ENCODE measurements at regions not wholly inside any gene's neighbourhood (a gene's known extent, or its start where the extent isn't known, plus 50 kb on each side); places are given as distances from the start of the nearest gene placed in this dataset.
A peak's percentile ranks its signal among the peaks of the same experiment; 100 is the strongest.

DNA sequence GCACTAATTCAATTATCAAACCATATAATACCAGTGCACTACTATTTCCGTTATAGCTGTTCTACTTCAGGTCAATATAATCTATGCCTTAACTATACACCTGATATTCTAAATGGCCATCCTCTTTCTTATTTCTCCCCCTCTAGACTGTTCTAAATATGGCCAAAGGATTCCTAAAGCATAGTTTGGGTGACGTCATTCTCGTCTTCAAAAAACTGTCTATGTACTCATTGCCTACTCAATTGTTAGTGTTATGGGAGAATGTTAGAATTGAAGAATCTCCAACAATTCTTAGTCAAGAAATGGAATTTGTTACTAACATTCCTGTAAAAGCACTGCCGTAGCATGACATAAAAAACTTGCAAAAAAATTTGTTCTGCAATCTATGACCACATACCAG, 431.1 kb upstream of the ANO3 start:
- DNase-seq: peak; percentile 14

DNA sequence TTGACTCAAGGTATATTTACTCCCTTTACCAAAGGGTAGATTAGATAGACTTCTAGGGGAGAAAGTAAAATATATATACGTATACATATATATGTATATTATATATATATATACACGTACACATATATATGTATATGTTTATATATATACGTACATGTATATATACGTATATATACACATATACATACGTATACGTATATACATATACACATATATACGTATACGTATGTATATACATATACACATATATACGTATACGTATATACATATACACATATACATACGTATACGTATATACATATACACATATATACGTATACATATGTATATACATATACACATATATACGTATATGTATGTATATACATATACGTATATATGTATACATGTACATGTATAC, 430.5 kb upstream of the ANO3 start:
- no peak for DNase-seq

DNA sequence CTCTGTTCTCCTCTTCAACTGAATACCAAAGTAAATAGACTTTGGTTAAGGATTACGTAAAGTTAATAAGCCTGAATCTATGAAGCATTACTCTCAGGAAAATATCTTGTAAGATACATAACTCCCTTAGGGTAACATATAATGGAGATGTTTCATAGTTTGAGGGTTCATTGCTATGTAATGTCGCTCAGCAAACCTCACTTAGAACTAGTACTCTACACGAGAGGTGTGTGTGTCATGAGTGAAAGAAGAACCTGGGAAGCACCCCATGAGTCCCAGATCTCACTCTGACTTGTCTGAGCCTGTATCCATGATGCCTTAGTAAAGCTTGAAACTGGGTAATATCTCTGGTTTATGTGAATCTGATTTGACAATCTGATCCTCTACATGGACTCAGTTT, 429.5 kb upstream of the ANO3 start:
- no peak for DNase-seq

DNA sequence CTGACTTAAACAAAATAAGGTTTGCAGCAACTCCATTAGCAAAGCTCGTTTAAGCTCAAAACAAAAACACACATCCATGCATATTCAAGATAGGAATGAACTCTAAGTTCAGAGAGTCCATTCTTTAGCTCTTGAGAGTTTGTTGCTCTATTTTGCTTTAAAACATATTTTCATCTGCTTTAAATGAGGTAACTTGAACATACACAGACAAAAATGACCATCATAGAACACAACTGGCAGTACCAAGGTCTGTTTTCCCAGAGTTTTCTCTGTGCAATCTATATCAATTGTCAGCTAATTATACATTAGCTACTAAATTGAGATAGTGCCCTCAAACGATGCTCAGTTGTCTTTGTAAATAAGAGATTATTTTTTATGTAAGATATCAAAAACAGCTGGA, 423.2 kb upstream of the ANO3 start:
- no peak for DNase-seq

DNA sequence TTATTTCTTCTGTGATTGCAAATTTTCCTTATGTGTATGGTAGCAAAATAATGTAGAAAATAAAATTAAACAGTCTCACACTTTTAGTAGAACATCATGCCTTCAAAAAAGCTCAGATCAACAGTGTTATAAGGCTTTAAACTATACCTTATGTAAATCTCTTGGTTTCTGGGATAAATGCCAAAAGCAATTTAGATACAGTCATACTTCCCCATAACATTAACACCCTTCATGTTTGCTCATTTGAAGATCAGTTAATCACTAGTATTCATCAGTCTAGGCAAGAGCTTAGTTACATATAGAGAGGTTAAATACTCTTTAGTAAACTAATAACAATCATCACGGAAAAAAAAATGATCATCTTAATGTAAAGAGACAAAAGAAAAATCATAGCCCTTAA, 421.8 kb upstream of the ANO3 start:
- DNase-seq: no peak

DNA sequence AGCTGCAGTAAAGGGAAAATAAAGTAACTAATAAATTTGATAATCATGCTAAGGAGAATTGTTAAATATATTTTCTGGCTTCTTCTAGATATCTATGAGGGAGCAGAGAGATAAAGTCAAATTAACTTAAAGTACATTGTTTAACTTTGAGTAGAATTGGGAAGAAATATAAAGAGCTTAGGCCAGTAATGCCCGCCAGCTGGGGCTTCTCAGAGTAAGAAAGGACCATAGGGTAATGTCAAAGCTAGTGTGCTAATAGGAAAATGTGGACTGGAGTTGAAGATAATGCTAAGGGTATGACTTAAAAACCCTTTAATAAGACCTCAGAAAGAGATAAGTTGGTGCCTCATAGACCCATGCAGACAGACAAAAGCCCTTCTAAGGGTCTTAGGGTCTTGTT, 411.6 kb upstream of the ANO3 start:
- DNase-seq: no peak

DNA sequence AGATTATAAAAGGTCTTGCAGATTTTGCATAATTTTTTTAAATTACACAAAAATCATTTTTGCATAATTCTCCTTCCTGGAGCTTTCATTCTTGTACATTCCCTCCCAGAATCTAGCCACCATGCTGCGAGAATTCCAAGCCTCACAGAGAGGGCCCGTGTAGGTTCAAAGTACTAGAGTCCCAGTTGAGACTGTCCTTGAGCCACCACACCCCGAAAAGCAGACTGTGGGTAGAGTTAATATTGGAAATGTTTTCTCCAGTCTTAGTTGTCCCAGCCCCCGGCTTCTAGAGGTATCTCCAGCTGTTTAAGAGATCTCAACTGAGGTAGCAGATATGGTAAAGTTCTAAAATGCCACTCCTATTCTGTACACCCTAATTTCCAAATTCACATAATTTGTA, 407.3 kb upstream of the ANO3 start:
- DNase-seq: no peak

DNA sequence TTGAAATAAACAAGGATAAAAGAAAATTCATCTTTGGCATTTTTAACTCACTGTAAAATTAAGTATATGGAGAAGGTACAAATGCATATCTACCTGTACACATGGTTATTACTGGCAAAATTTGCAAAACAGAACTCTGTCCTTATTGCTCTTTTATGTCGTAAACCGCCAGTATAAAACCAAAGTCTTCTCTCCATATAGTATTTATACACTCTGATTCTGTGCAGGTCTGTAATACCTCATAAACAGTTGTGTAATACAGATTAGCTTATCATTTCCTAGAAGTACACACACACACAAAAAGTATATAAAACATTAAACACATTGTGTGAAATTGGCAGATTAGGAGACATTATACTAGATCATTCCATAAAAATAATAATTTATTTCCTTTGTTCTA, 406.6 kb upstream of the ANO3 start:
- DNase-seq: no peak

DNA sequence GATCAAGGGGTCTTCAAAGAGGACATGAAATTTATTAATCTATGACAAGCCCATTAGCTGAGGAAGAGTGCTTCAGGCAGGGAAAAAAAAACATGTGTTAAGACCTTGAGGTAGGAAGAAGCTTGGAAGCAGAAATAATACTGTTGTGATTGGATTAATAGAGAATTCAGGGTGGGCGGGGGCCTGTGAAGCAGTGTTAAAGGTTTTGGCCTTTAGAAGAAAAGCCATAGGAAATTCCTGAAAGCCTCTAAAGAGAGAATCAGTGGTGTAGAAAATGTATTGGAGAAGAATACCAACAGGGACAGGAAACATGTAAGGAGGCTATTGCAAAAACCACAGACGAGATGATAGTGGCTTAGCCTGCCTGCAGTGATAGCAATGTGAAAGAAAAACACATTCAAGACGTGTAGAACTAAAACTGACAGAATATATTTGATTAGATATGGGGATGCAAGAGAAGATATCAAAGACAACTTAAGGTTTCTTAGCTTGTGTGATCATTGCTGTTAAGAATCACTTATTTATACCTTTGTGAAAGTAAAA, 404.4 kb upstream of the ANO3 start:
- peak; percentile 11 for DNase-seq

DNA sequence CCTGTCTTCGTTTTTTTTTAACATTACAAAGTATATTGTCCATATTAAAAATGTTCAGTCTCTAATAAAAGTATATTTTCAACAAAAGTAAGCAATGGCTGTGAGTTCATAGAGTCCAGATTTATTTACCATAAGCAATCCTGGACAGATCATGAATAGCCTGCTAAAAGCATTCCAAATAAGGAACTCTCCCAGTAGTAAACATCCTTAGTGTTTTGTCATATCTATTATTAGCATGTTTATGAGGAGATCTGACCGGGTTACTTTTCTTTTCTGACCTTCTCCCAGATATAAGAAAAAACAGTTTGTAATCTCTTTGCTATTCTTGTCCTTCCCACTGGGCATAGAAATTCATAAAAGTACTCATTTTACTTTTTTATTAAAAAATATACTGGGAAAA, 403.9 kb upstream of the ANO3 start:
- DNase-seq: peak; percentile 85

DNA sequence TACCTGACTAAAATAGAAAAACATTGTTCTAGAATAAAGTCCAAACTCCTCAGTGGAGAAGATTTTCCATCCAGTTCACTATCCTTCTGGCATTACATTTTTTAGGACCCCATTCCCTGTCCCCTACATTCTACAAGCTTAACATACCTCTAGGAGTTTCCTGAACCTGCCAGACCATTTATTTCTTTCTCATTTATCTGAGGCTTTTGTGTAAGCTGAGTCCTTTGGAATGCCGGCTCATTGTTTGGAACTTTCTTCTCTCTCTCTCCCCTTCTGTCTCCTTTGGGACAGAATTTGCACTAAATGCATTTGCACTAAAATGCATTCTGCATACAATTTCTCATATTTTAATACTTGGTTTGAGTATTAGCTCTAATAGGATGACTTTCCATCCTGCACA, 393.0 kb upstream of the ANO3 start:
- no peak for DNase-seq

DNA sequence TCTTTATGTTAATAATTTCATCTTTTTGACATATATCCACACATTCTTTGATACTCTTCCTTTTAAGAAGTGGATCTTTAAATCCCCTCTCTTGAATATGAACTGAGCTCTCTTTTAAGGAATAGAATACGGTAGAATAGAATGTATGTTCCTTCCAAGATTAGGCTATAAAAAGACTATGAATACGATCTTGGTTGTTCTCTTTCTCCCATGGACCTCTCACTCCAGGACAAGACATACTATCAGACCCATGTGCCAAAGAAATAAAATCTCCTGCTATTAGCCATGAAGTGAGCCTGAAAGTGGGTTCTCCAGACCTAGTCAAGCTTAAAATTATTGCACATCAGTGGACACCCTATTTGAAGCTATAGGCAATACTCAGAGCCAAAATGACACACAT, 392.2 kb upstream of the ANO3 start:
- DNase-seq: no peak

DNA sequence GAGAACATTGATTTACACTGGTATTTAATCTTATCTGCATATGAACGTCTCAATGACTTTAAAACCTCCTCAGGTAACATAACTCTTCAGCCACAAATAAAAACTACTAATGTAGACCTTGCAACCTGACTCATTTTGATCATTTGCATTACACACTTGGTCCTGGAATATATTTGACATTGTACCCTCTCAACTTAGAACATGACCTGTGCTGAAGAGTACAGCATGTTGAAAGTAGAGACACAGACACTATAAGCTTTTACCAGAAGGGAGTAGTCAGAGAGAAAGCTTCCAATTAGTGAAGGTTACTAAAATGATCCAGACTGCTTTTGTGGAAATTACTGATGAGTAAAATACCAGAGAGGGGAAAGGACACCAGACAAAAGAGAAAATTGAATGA, 390.6 kb upstream of the ANO3 start:
- DNase-seq: no peak

DNA sequence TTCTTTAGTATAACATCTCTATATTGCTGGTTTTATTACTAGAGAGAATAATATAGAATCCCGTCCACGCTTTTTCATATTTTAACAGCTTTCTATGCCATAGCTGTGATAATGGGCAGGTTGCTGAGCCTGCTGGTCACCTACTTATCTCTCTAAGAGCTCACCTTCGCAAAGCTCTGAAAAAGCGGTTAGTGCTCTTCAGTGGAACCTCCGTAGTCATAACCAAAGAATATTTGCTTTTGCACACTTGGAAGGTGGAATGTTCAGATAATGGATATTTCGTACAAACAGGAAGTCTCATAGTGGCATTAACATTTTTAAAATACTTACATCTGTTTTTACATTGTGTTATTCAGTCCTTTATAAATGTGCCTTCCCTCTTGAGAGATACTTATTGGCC, 388.9 kb upstream of the ANO3 start:
- DNase-seq: no peak

DNA sequence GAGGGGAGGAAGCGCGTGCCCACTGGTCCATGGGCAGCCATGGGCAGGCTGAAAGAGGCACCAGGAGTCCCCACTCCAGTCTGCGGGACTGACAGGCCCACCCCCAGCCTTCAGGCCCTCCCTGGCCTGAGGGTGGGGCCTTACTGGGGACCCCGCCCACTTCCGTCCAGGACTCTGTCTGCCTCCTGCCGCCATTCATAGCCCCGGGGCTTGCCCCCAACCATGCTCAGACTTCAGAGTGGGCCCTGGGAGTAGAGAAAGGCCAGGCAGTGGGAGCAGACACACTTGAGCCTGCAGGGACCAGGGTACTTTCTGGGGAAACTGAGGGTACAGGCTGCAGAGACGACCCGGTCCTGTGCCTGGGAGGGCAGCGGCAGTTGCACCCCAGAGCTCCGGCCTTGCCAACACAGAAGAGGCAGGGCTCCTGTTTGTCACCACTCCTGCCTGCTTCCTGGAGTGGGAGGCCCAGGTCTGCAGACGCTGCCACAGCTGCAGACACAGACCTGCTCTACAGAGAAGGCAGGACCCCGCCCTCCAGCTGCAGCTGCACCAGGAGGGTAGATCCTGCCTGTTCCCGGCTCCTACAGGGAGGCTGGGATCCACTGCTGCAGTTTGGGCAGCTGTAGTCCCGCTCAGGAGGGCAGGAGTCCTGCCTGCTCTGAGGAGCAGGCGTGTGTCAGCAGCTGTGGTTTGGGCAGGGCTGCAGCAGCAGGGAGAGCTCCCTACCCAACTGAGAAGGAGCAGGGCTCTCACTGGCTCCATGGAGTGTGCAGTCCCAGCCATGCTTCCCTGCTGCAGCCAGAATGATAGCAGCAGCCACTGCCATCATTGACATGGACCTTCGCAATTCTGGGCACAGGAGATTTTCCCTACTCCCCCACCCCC, 387.9 kb upstream of the ANO3 start:
- DNase-seq: no peak

DNA sequence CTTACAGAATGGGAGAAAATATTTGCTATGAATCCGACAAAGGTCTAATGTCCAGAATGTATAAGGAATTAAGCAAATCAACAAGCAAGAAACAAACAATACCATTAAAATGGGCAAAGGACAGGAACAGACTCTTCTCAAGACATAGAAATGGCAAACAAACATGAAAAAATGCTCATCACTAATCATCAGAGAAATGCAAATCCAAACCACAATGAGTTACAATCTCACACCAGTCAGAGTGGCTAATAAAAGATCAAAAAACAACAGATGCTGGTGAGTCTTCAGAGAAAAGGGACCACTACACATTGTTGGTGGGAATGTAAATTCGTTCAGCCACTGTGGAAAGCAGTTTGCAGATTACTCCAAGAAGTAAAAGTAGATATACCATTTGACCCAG, 382.0 kb upstream of the ANO3 start:
- no peak for DNase-seq

DNA sequence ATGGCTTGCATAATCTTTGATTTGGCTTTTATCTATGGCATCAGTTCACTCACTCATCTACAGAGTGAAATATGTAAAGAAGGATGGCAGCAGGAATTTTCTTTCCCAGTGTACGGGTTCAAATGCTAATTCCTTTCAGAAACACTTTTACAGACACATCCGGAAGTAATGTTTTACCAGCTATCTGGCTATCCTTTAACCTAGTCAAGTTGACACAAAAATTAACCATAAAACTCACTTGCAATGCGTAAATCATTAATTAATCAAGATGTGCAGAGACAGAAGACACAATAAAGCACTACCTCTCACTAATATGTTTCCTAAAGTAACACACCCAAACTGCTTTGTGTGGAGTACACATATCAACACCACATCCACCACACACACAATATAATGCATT, 378.9 kb upstream of the ANO3 start:
- DNase-seq: no peak

DNA sequence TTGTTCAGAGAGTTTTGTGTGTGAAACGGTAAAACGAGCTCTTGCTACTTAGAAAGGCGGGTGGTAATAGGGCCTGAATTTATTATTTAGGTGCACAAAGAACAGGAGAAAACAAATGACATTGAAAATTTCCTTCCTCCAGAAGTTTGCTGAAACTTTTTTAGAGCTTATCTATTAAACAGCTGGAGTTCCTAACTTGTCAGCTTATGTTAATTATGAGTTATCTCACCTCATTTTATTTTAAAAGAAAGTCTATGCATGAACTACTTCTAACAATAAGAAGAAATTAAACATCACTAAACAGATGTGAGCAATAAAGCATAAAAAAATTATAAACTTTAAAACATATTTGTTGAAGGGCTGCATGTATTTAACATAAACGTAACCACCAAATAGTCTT, 373.9 kb upstream of the ANO3 start:
- DNase-seq: no peak

DNA sequence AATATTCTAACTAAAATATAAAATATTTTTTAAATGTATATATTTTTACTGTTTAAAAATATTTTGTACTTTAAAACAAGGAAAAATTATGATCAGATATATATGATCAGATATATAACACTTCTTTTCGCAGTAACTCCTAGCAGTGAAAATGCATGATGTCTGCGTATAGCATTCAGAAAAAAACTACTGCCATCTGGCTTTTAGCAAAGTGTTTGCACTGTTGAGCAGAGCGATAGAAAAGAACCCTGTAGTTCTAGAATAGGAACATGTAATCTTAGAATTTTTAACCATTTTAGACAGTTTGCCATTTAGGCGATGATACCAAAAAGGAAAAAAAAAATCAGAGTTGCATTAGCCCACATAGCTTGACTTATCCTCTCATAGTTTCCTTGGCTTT, 370.4 kb upstream of the ANO3 start:
- DNase-seq: no peak

DNA sequence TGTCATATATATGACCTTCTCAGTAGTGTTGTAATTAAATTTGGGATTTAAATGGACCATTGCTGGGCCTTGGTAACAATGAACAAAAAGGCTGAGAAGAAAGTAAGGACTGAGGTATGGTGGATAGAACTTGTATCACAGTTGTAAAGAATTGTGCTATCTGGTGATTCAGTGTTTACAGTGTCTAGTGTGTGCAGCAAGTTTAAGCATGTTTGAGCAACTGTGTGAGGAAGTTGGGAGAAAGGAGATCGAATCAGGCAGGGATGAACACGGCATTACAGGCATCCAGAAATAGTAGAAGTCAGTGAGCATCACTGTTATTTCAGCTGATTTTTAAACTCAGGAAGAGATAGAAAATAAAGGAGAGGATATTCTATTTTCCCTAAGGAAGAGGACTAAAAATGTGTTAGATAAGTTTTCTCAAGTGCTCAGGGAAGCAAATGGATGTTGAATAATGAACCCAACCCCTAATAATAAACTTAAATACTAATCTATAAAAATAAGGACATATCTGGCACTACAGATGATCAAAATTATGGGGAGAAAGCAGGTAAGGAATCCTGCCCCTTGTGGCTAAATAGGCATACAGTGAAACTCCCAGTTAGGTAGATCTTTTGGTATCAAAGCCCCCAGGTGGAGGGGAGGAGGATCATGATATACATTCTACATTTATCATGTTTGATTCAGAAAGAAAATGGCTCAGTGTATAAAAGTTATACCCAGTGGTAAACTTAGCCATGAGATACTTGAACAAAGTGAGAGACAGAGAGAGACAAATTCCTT, 361.0 kb upstream of the ANO3 start:
- DNase-seq: no peak

DNA sequence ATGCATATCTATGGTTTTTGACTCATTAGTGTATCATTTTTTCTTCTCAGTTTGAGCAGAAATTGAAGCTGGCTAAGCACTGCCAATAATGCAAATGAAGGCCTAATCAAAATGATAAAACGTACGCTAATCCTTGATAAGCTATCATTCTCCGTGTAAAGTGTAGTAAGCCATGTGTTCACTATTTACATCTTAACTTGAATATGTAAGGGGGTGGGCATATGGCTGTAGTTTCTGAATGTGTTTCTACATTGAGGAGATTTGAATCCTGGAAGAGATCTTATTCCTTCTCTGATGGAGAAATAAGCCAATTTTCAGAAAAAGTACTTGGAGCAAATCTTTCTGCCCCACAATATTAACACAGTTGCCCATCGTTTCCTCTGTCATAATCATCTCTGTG, 351.8 kb upstream of the ANO3 start:
- no peak for DNase-seq

DNA sequence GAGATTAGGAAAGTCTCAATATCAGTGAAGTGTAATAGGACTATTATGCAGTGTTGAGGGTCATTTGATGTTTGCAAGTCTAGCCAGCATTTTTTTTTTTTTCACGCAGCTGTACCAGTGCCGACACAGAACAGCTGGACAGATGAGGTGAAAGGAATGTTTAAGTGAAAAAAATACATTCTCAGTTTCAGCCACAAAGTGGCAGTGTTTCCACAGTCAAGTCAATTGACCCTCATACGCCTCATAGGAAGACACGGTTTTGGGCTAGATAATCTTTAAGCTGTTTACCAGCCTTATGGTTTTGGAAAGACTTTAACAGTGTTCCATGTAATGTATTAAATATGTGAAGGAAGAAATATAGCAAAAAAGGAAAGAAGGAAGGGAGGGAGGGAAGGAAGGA, 349.9 kb upstream of the ANO3 start:
- DNase-seq: peak; percentile 79

DNA sequence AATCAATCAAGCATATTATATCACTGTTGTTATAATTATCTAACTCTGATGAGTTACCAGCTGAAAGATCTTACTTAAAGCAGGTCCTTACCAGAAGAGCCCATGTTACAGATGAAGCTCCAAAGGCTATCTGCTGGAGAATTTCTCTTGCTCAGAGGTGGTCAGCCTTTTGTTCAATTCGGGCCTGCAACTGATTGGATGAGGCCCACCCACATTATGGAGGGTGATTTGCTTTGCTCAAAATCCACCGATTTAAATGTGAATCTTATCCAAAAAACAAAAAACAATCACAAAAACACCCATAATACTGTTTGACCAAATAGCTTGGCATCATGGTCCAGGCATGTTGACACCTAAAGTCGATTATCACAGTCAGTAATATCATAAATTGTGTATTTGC, 348.6 kb upstream of the ANO3 start:
- DNase-seq: no peak

DNA sequence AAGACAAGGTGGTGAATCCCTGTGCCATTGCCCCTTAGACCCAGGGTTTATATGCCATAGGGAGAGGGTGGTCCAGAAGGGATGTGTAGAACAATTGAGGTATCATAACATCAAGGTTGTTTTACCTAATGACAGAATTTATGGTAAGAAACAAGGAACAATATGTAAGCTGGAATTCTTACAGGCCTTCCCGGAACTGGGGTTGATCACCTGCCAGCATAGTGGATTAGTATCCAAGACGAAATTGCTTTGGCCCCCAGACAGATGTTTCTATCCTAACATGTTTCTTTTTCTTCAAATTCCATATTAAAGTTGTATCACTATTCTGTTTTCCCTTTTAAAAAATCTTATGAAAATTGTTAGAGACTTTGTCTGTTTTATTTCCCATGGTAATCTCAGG, 343.8 kb upstream of the ANO3 start:
- no peak for DNase-seq

Measured in HCEC 1CT (cell line).